Tibial nerve (tissue), 4 donors: ENCODE measurements at regions not wholly inside any gene's neighbourhood (a gene's known extent, or its start where the extent isn't known, plus 50 kb on each side); places are given as distances from the start of the nearest gene placed in this dataset.

Source experiments
- EP300 ChIP-seq, 2 donors: sonication (generic); formaldehyde crosslinking; IDR thresholded peaks; one replicate each; pipeline ENCODE4 v1.6.1; 2017; ENCODE audit warnings: antibody characterized with exemption in 2 of 2, mild to moderate bottlenecking in 1 of 2
- POLR2A ChIP-seq, 2 donors: fragments of 450-650 bp; IDR thresholded peaks; one replicate each; pipeline ENCODE4 v1.6.1; 2017; ENCODE audit warnings: antibody characterized with exemption in 2 of 2, mild to moderate bottlenecking in 2 of 2, moderate library complexity in 2 of 2
- TF ChIP-seq, protein P1 (sequence below), 5 experiments: fragments of 200-600 bp in 3 of 5; fragments of 450-650 bp in 2 of 5; sonication (generic) in 3 of 5; IDR thresholded peaks; one replicate each; pipeline ENCODE4 v1.5.1; 2016 to 2019; ENCODE audit warnings: antibody characterized with exemption in 5 of 5, mild to moderate bottlenecking in 3 of 5, moderate library complexity in 2 of 5

DNA sequence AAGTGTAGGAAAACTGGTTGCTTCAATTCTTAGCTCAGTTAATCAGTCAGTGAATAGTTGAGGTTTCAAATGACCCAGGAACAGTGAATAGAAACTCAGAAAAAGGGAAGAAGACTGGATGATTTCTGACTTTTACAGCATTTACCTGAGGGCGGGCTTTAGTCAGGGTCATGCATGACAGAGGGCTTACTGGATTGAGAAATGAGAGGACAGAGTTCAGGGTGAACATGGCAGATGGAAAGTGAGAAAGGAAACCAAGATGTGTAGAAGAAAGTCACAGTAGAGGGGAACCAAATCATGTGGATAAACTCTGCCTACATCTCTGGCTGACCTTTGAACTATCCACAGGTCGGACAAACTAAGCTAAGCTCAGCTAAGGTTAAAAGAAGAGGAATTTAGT, 596.0 kb downstream of the SEMA5A start:
- TF ChIP-seq, protein P1, sequence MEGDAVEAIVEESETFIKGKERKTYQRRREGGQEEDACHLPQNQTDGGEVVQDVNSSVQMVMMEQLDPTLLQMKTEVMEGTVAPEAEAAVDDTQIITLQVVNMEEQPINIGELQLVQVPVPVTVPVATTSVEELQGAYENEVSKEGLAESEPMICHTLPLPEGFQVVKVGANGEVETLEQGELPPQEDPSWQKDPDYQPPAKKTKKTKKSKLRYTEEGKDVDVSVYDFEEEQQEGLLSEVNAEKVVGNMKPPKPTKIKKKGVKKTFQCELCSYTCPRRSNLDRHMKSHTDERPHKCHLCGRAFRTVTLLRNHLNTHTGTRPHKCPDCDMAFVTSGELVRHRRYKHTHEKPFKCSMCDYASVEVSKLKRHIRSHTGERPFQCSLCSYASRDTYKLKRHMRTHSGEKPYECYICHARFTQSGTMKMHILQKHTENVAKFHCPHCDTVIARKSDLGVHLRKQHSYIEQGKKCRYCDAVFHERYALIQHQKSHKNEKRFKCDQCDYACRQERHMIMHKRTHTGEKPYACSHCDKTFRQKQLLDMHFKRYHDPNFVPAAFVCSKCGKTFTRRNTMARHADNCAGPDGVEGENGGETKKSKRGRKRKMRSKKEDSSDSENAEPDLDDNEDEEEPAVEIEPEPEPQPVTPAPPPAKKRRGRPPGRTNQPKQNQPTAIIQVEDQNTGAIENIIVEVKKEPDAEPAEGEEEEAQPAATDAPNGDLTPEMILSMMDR (IDR thresholded peaks at IDR 0.05) = no peak
- TF ChIP-seq POLR2A (IDR thresholded peaks at IDR 0.05) = no peak
- TF ChIP-seq EP300 (IDR thresholded peaks at IDR 0.05) = no peak
